Breast epithelium (tissue), 4 donors: ENCODE measurements at regions not wholly inside any gene's neighbourhood (a gene's known extent, or its start where the extent isn't known, plus 50 kb on each side); places are given as distances from the start of the nearest gene placed in this dataset.

ENCODE experiments used
- DNase-seq, 2 donors: peaks; one replicate each; pipeline ENCODE4 v3.0.0-alpha.2; 2019; ENCODE audit warnings: low spot score in 2 of 2
- H3K27ac ChIP-seq, 2 donors: fragments of 200-600 bp; sonication (generic) in 1 of 2; one replicate each; pipeline ENCODE4 v1.5.1; 2016 to 2019; ENCODE audit warnings: mild to moderate bottlenecking in 1 of 2
- H3K27me3 ChIP-seq, 2 donors: fragments of 200-600 bp; sonication (generic) in 1 of 2; one replicate each; pipeline versions ENCODE4 v1.5.1 to v1.6.0; 2017 to 2019; ENCODE audit warnings: control low read depth in 1 of 2, mild to moderate bottlenecking in 1 of 2
- H3K36me3 ChIP-seq: fragments of 200-600 bp; one replicate; pipeline ENCODE4 v1.5.1; 2019
- H3K4me1 ChIP-seq, 2 donors: fragments of 200-600 bp; sonication (generic); one replicate each; pipeline ENCODE4 v1.5.1; 2016 to 2019; ENCODE audit warnings: control low read depth in 1 of 2
- H3K4me3 ChIP-seq, 3 donors: fragments of 200-600 bp; sonication (generic); 1 replicate in 2 of 3; 2 replicates in 1 of 3; pipeline ENCODE4 v1.5.1; 2016 to 2019; ENCODE audit warnings: mild to moderate bottlenecking in 3 of 3, moderate library complexity in 2 of 3
- H3K9me3 ChIP-seq, 2 donors: fragments of 200-600 bp; sonication (generic) in 1 of 2; one replicate each; pipeline ENCODE4 v1.5.1; 2016 to 2019; ENCODE audit warnings: control low read depth in 1 of 2
- POLR2A ChIP-seq: fragments of 450-650 bp; IDR thresholded peaks from one replicate; pipeline ENCODE4 v1.6.1; 2016; ENCODE audit warnings: antibody characterized with exemption, mild to moderate bottlenecking, moderate library complexity
- POLR2AphosphoS5 ChIP-seq, 3 donors: sonication (generic); formaldehyde crosslinking; IDR thresholded peaks; one replicate each; pipeline ENCODE4 v1.6.1; 2017; ENCODE audit warnings: antibody characterized with exemption in 3 of 3
- intact Hi-C: fragments of 100-400 bp; cut with DNase I; formaldehyde crosslinking; loops from one replicate; pipeline ENCODE4 v1.15.1; 2023; ENCODE audit warnings: low total_unique reads
- TF ChIP-seq, protein P1 (sequence below), 3 donors: fragments of 450-650 bp; IDR thresholded peaks; one replicate each; pipeline ENCODE4 v1.5.1; 2016 to 2017; ENCODE audit warnings: antibody characterized with exemption in 3 of 3, mild to moderate bottlenecking in 3 of 3, moderate library complexity in 3 of 3

DNA sequence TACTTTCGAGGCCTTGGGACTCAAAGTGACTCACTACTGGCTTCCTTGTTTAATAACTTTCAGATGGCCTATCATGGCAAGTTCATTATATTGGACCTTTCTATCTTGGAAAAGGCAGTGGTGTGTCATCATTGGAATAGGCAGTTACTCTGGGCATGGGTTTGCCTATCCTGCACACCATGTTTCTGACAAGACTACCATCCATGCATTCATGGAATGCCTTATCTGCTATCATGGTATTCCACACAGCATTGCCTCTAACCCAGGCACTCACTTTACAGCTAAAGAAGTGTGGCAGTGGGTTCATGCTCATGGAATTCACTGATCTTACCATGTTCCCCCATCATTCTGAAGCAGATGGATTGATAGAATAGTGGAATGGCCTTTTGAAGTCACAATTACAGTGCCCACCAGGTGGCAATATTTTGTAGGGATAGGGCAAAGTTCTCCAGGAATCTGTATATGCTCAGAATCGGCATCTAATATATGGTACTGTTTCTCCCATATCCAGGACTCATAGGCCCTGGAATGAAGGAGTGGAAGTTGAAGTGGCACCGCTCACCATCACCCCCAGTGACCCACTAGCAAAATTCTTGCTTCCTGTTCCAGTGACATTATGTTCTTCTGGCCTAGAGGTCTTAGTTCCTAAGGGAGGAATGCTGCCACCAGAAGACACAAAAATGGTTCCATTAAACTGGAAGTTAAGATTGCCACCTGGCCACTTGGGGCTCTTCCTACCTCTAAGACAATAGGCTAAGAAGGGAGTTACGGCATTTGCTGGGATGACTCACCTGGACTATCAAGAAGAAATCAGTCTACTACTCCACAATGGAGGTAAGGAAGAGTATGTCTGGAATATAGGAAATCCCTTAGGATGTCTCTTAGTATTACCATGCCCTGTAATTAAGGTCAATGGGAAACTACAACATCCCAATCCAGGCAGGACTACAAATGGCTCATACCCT is 1161.4 kb downstream of the SI start:
- Histone ChIP-seq H3K36me3 (no peaks in the 10 kb centered on the region), H3K27me3 (no peaks in the 10 kb centered on the region), H3K9me3 (no peaks in the 10 kb centered on the region), H3K4me1 (no peaks in the 10 kb centered on the region), H3K4me3 (no peak overlapping the region), H3K27ac (no peak overlapping the region)
- no peak for DNase-seq
- intact Hi-C loops, result no loop called here
- TF ChIP-seq, protein P1, sequence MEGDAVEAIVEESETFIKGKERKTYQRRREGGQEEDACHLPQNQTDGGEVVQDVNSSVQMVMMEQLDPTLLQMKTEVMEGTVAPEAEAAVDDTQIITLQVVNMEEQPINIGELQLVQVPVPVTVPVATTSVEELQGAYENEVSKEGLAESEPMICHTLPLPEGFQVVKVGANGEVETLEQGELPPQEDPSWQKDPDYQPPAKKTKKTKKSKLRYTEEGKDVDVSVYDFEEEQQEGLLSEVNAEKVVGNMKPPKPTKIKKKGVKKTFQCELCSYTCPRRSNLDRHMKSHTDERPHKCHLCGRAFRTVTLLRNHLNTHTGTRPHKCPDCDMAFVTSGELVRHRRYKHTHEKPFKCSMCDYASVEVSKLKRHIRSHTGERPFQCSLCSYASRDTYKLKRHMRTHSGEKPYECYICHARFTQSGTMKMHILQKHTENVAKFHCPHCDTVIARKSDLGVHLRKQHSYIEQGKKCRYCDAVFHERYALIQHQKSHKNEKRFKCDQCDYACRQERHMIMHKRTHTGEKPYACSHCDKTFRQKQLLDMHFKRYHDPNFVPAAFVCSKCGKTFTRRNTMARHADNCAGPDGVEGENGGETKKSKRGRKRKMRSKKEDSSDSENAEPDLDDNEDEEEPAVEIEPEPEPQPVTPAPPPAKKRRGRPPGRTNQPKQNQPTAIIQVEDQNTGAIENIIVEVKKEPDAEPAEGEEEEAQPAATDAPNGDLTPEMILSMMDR (IDR thresholded peaks at IDR 0.05), result no peak
- TF ChIP-seq POLR2A (no peak), POLR2AphosphoS5 (IDR thresholded peaks at IDR 0.05) (no peak)

DNA sequence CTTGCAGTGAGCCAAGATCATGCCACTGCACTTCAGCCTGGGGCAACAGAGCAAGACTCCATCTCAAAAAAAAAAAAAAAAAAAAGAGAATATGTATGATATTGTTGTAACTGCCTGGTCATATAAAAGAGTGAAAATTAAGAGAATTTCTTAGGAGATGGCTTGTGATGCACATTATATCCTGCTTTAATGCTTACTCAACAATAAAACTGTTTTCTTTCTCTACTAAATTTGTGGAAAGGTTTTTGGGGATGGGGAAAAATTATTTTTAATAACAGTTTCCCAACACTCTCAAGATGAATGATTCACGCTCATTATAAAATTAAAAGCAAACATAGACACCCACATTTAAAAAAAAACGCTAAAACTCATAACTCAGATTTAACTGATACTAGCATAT is 1163.0 kb downstream of the SI start:
- H3K27me3 ChIP-seq, result no peaks in the 10 kb centered on the region
- no peak for DNase-seq
- no peak overlapping the region for H3K27ac ChIP-seq
- H3K4me1 ChIP-seq, result no peaks in the 10 kb centered on the region
- H3K4me3 ChIP-seq, result no peak overlapping the region
- no peaks in the 10 kb centered on the region for H3K36me3 ChIP-seq
- intact Hi-C loops, result no loop called here
- TF ChIP-seq POLR2AphosphoS5 (IDR thresholded peaks at IDR 0.05) (no peak), POLR2A (no peak)
- TF ChIP-seq, protein P1 (IDR thresholded peaks at IDR 0.05), result no peak
- no peaks in the 10 kb centered on the region for H3K9me3 ChIP-seq

DNA sequence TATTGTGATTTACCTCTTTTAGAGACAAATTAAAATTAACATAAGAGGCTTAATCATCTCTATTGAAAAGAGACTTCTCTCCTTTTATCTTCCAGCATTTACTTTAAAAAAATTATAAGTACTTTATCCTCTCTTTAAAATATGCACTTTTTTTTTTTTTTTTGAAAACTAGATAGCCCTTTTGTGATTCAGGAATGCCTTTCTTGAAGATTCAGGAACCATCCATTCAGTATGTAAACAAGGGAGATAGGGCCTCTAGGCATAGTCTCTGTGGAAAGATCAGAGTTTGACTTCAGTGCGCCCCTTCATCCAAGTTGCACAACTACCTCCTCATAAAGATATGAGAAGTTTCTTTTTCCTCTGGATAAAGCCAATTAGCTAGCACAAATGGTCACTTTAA is 1163.7 kb downstream of the SI start:
- TF ChIP-seq POLR2AphosphoS5 (IDR thresholded peaks at IDR 0.05) (no peak), POLR2A (no peak)
- TF ChIP-seq, protein P1 (IDR thresholded peaks at IDR 0.05), result no peak
- no peaks in the 10 kb centered on the region for H3K27me3 ChIP-seq
- no peak overlapping the region for H3K27ac ChIP-seq
- no peaks in the 10 kb centered on the region for H3K36me3 ChIP-seq
- H3K4me1 ChIP-seq, result no peaks in the 10 kb centered on the region
- DNase-seq, result no peak
- H3K4me3 ChIP-seq, result no peak overlapping the region
- H3K9me3 ChIP-seq, result no peaks in the 10 kb centered on the region
- intact Hi-C loops, result no loop called here

DNA sequence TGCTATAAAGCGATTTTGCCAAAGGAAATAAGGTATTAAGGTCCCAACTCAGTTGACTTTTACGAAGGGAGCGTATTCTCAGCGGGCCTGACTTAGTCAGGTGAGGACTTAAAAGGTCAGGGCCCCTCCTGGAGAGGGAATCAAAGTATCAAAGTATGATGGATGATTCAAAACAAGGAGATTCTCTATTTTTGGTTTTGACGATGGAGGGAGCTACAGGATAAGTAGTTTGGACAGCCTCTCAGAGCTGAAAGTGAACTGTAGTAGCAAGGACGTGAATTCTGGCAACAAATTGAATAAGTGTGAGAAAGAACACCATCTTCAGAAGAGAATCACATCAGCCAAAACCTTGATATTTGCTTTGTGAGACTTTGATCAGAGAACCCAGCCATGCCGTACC is 1186.5 kb downstream of the SI start:
- intact Hi-C loops, result no loop called here
- TF ChIP-seq, protein P1 (IDR thresholded peaks at IDR 0.05), result no peak
- TF ChIP-seq POLR2AphosphoS5 (IDR thresholded peaks at IDR 0.05) (no peak), POLR2A (no peak)
- no peaks in the 10 kb centered on the region for H3K9me3 ChIP-seq
- no peak for DNase-seq
- no peak overlapping the region for H3K27ac ChIP-seq
- no peaks in the 10 kb centered on the region for H3K36me3 ChIP-seq
- H3K4me1 ChIP-seq, result no peaks in the 10 kb centered on the region
- no peaks in the 10 kb centered on the region for H3K27me3 ChIP-seq
- H3K4me3 ChIP-seq, result no peak overlapping the region

DNA sequence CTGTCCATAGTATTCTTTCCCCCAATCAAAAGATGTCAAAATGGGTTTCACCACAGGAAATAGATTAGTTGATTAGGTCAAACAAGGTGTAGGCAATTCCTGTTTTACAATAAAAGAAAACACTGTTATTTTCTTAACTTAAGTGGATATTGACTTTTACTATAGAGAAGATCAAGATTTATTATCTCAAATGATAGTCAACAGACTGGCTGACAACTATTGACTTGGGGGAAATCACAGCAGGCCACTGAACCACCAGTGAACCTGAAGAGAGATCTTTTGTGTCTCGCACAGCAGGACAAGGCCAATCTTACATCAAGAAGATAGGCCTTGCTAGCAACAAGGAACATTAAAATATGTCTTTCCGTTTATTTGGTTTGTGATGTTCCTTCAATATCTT is 1187.6 kb downstream of the SI start:
- no peaks in the 10 kb centered on the region for H3K36me3 ChIP-seq
- H3K27me3 ChIP-seq, result no peaks in the 10 kb centered on the region
- intact Hi-C loops, result no loop called here
- no peak overlapping the region for H3K27ac ChIP-seq
- H3K4me1 ChIP-seq, result no peaks in the 10 kb centered on the region
- no peak overlapping the region for H3K4me3 ChIP-seq
- H3K9me3 ChIP-seq, result no peaks in the 10 kb centered on the region
- no peak for DNase-seq
- no peak for TF ChIP-seq POLR2A
- TF ChIP-seq, protein P1 (IDR thresholded peaks at IDR 0.05), result no peak
- TF ChIP-seq POLR2AphosphoS5 (IDR thresholded peaks at IDR 0.05), result no peak
